ENCODE measurements at regions not wholly inside any gene's neighbourhood (a gene's known extent, or its start where the extent isn't known, plus 50 kb on each side); places are given as distances from the start of the nearest gene placed in this dataset.

DNA sequence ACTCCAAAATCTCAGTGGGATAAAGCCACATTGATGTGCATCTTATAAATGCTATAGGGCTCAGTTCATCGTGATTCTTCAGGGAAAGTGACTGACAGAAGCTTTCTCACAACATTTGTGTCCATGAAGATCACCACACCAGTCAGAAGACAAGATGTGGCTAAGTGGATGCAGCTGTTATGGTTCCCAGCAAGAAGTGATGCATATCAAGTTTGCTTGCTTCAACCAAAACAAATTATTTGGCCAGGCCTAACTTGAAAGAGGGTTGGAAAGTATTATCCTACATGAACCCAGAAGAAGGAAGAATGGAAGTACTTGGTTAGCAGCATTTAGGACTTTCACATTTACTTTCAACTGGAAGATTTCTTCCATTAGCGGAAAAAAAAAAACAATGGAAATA, 210.0 kb upstream of the ACVR2A start:
- TF ChIP-seq, protein P1, sequence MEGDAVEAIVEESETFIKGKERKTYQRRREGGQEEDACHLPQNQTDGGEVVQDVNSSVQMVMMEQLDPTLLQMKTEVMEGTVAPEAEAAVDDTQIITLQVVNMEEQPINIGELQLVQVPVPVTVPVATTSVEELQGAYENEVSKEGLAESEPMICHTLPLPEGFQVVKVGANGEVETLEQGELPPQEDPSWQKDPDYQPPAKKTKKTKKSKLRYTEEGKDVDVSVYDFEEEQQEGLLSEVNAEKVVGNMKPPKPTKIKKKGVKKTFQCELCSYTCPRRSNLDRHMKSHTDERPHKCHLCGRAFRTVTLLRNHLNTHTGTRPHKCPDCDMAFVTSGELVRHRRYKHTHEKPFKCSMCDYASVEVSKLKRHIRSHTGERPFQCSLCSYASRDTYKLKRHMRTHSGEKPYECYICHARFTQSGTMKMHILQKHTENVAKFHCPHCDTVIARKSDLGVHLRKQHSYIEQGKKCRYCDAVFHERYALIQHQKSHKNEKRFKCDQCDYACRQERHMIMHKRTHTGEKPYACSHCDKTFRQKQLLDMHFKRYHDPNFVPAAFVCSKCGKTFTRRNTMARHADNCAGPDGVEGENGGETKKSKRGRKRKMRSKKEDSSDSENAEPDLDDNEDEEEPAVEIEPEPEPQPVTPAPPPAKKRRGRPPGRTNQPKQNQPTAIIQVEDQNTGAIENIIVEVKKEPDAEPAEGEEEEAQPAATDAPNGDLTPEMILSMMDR (conservative IDR thresholded peaks at IDR 0.05; ENCODE audit: low read depth in 2 of 2) = no peak
- TF ChIP-seq EZH2 (IDR thresholded peaks at IDR 0.05; ENCODE audit: low read depth, unreplicated experiment) (no peak), POLR2AphosphoS5 (IDR thresholded peaks at IDR 0.05; ENCODE audit: low read depth) (no peak), CREB1 (CRISPR knock-in tag; IDR thresholded peaks at IDR 0.05; ENCODE audit: low read depth) (no peak)
- TF ChIP-seq, protein P2, sequence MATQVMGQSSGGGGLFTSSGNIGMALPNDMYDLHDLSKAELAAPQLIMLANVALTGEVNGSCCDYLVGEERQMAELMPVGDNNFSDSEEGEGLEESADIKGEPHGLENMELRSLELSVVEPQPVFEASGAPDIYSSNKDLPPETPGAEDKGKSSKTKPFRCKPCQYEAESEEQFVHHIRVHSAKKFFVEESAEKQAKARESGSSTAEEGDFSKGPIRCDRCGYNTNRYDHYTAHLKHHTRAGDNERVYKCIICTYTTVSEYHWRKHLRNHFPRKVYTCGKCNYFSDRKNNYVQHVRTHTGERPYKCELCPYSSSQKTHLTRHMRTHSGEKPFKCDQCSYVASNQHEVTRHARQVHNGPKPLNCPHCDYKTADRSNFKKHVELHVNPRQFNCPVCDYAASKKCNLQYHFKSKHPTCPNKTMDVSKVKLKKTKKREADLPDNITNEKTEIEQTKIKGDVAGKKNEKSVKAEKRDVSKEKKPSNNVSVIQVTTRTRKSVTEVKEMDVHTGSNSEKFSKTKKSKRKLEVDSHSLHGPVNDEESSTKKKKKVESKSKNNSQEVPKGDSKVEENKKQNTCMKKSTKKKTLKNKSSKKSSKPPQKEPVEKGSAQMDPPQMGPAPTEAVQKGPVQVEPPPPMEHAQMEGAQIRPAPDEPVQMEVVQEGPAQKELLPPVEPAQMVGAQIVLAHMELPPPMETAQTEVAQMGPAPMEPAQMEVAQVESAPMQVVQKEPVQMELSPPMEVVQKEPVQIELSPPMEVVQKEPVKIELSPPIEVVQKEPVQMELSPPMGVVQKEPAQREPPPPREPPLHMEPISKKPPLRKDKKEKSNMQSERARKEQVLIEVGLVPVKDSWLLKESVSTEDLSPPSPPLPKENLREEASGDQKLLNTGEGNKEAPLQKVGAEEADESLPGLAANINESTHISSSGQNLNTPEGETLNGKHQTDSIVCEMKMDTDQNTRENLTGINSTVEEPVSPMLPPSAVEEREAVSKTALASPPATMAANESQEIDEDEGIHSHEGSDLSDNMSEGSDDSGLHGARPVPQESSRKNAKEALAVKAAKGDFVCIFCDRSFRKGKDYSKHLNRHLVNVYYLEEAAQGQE (IDR thresholded peaks at IDR 0.05; ENCODE audit: unreplicated experiment) = no peak
- TF ChIP-seq, protein P3, sequence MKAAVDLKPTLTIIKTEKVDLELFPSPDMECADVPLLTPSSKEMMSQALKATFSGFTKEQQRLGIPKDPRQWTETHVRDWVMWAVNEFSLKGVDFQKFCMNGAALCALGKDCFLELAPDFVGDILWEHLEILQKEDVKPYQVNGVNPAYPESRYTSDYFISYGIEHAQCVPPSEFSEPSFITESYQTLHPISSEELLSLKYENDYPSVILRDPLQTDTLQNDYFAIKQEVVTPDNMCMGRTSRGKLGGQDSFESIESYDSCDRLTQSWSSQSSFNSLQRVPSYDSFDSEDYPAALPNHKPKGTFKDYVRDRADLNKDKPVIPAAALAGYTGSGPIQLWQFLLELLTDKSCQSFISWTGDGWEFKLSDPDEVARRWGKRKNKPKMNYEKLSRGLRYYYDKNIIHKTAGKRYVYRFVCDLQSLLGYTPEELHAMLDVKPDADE (IDR thresholded peaks at IDR 0.05) = no peak
- TF ChIP-seq, protein P4, sequence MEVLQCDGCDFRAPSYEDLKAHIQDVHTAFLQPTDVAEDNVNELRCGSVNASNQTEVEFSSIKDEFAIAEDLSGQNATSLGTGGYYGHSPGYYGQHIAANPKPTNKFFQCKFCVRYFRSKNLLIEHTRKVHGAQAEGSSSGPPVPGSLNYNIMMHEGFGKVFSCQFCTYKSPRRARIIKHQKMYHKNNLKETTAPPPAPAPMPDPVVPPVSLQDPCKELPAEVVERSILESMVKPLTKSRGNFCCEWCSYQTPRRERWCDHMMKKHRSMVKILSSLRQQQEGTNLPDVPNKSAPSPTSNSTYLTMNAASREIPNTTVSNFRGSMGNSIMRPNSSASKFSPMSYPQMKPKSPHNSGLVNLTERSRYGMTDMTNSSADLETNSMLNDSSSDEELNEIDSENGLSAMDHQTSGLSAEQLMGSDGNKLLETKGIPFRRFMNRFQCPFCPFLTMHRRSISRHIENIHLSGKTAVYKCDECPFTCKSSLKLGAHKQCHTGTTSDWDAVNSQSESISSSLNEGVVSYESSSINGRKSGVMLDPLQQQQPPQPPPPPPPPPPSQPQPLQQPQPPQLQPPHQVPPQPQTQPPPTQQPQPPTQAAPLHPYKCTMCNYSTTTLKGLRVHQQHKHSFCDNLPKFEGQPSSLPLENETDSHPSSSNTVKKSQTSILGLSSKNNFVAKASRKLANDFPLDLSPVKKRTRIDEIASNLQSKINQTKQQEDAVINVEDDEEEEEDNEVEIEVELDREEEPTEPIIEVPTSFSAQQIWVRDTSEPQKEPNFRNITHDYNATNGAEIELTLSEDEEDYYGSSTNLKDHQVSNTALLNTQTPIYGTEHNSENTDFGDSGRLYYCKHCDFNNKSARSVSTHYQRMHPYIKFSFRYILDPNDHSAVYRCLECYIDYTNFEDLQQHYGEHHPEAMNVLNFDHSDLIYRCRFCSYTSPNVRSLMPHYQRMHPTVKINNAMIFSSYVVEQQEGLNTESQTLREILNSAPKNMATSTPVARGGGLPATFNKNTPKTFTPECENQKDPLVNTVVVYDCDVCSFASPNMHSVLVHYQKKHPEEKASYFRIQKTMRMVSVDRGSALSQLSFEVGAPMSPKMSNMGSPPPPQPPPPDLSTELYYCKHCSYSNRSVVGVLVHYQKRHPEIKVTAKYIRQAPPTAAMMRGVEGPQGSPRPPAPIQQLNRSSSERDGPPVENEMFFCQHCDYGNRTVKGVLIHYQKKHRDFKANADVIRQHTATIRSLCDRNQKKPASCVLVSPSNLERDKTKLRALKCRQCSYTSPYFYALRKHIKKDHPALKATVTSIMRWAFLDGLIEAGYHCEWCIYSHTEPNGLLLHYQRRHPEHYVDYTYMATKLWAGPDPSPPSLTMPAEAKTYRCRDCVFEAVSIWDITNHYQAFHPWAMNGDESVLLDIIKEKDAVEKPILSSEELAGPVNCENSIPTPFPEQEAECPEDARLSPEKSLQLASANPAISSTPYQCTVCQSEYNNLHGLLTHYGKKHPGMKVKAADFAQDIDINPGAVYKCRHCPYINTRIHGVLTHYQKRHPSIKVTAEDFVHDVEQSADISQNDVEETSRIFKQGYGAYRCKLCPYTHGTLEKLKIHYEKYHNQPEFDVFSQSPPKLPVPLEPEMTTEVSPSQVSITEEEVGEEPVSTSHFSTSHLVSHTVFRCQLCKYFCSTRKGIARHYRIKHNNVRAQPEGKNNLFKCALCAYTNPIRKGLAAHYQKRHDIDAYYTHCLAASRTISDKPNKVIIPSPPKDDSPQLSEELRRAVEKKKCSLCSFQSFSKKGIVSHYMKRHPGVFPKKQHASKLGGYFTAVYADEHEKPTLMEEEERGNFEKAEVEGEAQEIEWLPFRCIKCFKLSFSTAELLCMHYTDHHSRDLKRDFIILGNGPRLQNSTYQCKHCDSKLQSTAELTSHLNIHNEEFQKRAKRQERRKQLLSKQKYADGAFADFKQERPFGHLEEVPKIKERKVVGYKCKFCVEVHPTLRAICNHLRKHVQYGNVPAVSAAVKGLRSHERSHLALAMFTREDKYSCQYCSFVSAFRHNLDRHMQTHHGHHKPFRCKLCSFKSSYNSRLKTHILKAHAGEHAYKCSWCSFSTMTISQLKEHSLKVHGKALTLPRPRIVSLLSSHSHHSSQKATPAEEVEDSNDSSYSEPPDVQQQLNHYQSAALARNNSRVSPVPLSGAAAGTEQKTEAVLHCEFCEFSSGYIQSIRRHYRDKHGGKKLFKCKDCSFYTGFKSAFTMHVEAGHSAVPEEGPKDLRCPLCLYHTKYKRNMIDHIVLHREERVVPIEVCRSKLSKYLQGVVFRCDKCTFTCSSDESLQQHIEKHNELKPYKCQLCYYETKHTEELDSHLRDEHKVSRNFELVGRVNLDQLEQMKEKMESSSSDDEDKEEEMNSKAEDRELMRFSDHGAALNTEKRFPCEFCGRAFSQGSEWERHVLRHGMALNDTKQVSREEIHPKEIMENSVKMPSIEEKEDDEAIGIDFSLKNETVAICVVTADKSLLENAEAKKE (CRISPR knock-in tag; IDR thresholded peaks at IDR 0.05) = no peak

Measured in GM23338 (cell line).